ENCODE measurements at regions not wholly inside any gene's neighbourhood (a gene's known extent, or its start where the extent isn't known, plus 50 kb on each side); places are given as distances from the start of the nearest gene placed in this dataset.
"Not testable (repeated sequence)": the region's sequence is repeated elsewhere in the genome, so short reads cannot be mapped to it uniquely, and the experiment has no call there.

DNA sequence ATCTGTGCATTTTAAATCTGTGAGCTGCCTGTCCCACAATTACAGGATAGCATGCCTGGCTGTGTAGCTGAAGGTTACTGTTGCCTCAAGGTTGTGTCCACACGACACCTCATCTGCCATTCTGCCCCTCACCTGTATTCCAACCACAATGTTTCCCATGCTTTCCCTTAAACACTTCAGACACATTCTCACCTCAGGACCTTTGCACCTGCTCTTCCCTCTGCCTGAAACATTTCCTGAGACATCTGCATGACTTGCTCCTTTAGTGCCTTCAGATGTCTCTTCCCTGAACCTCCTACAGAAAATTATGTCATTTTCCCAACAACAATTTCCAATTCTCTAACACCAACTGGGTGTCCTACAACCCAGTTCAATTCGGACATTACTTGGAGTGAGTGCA, 120.4 kb downstream of the ZNF608 start:
- H3K9ac ChIP-seq (ENCODE audit: low read length) = no peak overlapping the region
- no peaks in the 10 kb centered on the region for H3K9me3 ChIP-seq (ENCODE audit: control insufficient read depth, low read length)
- no peak overlapping the region for H3K4me3 ChIP-seq (ENCODE audit: low read length)
- H3K27me3 ChIP-seq (ENCODE audit: control insufficient read depth, insufficient read depth, low read length) = no peaks in the 10 kb centered on the region
- H3K4me1 ChIP-seq (ENCODE audit: control insufficient read depth, insufficient read depth, low read length) = no peaks in the 10 kb centered on the region
- H3K36me3 ChIP-seq (ENCODE audit: control insufficient read depth, insufficient read depth, low read length) = no peaks in the 10 kb centered on the region

DNA sequence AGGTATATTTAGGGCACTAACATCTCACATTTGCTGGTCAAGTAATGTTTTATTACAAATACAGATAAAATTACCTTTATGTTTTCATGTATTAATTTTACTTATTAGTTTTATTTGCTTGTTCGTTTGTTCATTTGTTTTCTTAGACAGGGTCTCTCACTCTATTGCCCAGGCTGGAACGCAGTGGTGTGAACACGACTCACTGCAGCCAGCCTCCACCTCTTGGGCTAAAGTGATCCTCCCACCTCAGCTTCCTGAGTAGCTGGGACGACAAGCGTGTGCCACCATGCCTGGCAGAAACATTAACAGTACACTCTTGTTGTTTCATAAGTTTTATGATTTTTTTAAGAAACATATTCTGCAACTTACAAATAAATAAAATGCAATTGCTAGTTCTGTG, 123.2 kb downstream of the ZNF608 start:
- no peak overlapping the region for H3K4me3 ChIP-seq (ENCODE audit: low read length)
- H3K27me3 ChIP-seq (ENCODE audit: control insufficient read depth, insufficient read depth, low read length) = no peaks in the 10 kb centered on the region
- no peaks in the 10 kb centered on the region for H3K36me3 ChIP-seq (ENCODE audit: control insufficient read depth, insufficient read depth, low read length)
- no peaks in the 10 kb centered on the region for H3K4me1 ChIP-seq (ENCODE audit: control insufficient read depth, insufficient read depth, low read length)
- H3K9ac ChIP-seq (ENCODE audit: low read length) = no peak overlapping the region
- H3K9me3 ChIP-seq (ENCODE audit: control insufficient read depth, low read length) = no peaks in the 10 kb centered on the region

DNA sequence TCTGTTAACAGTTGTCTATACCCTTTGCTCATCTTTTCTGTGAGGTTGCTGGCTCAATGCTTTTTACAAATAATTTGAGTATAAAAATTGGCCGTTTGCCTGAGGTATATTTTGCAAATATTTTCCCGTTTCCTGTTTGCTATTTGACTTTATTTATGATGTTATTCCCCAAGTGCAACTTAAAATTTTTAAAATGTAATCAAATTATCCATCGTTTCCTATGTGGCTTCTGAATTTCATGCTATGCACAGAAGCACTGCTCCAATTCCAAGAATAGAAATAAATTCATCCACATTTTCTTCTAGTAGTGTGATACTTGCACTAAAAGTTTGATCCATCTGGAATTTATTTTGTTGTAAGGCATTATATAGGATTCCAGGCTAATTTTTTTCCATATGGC, 123.6 kb downstream of the ZNF608 start:
- no peaks in the 10 kb centered on the region for H3K4me1 ChIP-seq (ENCODE audit: control insufficient read depth, insufficient read depth, low read length)
- no peaks in the 10 kb centered on the region for H3K27me3 ChIP-seq (ENCODE audit: control insufficient read depth, insufficient read depth, low read length)
- no peaks in the 10 kb centered on the region for H3K9me3 ChIP-seq (ENCODE audit: control insufficient read depth, low read length)
- H3K4me3 ChIP-seq (ENCODE audit: low read length) = no peak overlapping the region
- no peaks in the 10 kb centered on the region for H3K36me3 ChIP-seq (ENCODE audit: control insufficient read depth, insufficient read depth, low read length)
- H3K9ac ChIP-seq (ENCODE audit: low read length) = no peak overlapping the region

DNA sequence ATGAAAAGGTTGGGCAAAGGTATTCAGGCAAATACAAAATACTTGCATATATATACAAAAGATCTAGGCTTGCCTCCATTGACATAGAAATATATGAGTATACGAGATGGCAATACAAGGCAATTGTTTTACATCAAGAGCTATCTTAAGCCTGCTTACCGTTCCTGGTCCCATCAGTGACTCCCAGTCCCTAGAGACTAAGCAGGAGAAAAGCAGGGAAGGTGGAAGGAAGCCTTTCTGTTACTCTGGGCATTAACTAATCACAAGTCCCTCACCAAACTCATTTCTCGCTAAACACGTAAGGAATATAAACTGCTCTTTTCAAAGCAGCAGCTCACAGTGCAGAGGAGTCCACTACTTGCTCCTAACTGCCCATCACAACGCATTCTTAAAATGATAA, 125.2 kb downstream of the ZNF608 start:
- Histone ChIP-seq H3K4me3 (ENCODE audit: low read length) (no peak overlapping the region), H3K9me3 (ENCODE audit: control insufficient read depth, low read length) (no peaks in the 10 kb centered on the region), H3K4me1 (ENCODE audit: control insufficient read depth, insufficient read depth, low read length) (no peaks in the 10 kb centered on the region), H3K27me3 (ENCODE audit: control insufficient read depth, insufficient read depth, low read length) (no peaks in the 10 kb centered on the region), H3K36me3 (ENCODE audit: control insufficient read depth, insufficient read depth, low read length) (no peaks in the 10 kb centered on the region), H3K9ac (ENCODE audit: low read length) (no peak overlapping the region)

DNA sequence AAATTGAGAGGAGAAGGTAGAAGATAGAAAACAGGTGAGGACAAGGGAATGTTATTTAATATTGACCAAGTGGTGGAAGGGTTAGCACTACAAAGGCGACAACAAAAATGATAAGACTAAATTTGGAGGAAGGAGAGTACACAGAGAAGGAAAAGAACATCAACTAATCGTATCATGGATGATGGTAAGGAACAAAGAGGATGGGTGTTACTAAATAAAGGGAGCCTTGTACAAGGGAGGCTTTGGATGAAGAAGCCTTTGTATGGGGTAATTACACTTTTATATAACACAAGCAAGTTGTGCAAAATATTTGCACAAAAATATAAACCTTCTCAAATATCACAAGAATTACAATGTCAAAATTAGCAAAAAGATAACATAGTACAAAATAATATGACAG, 125.7 kb downstream of the ZNF608 start:
- Histone ChIP-seq H3K36me3 (ENCODE audit: control insufficient read depth, insufficient read depth, low read length) (no peaks in the 10 kb centered on the region), H3K9ac (ENCODE audit: low read length) (no peak overlapping the region), H3K27me3 (ENCODE audit: control insufficient read depth, insufficient read depth, low read length) (no peaks in the 10 kb centered on the region), H3K9me3 (ENCODE audit: control insufficient read depth, low read length) (no peaks in the 10 kb centered on the region), H3K4me1 (ENCODE audit: control insufficient read depth, insufficient read depth, low read length) (no peaks in the 10 kb centered on the region), H3K4me3 (ENCODE audit: low read length) (no peak overlapping the region)

DNA sequence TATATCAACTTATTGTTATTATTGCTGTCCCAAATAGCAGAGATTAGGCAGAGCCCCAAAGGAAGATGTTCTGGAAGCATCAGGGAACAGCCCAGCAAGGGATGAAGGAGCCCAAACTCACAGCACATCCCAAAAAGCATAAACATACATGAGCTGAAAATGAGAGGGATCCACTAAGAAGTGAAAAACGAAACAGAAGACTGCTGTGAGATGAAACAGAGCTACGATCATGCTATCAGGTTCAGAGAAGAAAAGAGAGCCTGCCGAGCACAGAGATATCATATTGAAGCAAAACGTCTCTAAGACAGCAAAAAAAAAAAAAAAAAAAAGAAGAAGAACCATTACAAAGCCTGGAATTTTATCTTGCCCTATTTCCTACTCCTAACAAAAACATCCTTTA, 127.3 kb downstream of the ZNF608 start:
- no peaks in the 10 kb centered on the region for H3K27me3 ChIP-seq (ENCODE audit: control insufficient read depth, insufficient read depth, low read length)
- H3K4me1 ChIP-seq (ENCODE audit: control insufficient read depth, insufficient read depth, low read length) = no peaks in the 10 kb centered on the region
- no peaks in the 10 kb centered on the region for H3K9me3 ChIP-seq (ENCODE audit: control insufficient read depth, low read length)
- no peak overlapping the region for H3K9ac ChIP-seq (ENCODE audit: low read length)
- no peak overlapping the region for H3K4me3 ChIP-seq (ENCODE audit: low read length)
- no peaks in the 10 kb centered on the region for H3K36me3 ChIP-seq (ENCODE audit: control insufficient read depth, insufficient read depth, low read length)

DNA sequence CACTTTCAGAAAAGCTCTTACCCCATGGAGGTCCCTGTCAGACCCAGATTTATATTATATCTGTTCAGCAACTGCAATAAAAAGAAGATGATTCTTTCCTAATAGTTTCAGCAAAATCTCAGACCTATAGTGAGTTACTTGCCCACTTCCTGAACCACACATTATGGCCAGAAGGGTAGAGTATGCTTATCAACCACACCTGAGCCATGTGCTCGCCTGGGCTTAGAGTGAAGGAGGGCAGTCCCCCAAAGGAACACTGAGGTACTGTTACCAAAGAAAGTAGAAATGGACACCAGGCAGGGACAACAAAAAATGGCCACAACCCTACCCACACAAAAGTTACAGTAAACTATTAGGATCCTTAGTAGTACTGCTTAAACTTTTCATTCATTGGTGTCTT, 128.7 kb downstream of the ZNF608 start:
- Histone ChIP-seq H3K27me3 (ENCODE audit: control insufficient read depth, insufficient read depth, low read length) (no peaks in the 10 kb centered on the region), H3K4me1 (ENCODE audit: control insufficient read depth, insufficient read depth, low read length) (no peaks in the 10 kb centered on the region), H3K9ac (ENCODE audit: low read length) (no peak overlapping the region), H3K9me3 (ENCODE audit: control insufficient read depth, low read length) (no peaks in the 10 kb centered on the region), H3K36me3 (ENCODE audit: control insufficient read depth, insufficient read depth, low read length) (no peaks in the 10 kb centered on the region), H3K4me3 (ENCODE audit: low read length) (no peak overlapping the region)

DNA sequence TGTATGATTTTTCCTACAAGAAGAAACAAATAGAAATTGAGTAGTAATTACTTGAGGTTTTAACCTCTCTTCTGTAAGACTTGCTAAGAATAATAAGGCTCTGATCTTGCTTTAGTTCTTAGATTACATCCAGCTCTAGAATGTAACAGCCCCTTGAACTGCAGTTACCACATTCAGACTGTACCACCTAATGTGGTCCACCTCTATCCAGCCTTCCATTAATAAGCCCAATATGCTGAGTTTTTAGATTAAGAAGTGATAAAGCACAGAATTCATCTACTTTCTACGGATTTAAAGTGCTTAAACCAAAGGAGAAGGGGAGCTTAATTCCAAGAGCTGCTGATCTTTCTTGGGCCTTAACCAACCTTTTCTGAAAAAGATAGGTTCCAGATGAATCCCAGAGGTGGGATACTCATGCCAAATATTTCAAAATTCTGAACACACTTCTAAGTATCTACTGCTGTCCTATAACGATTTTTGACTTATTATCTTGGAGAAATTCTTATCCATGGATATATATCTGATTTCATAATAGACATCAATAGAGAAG, 131.5 kb downstream of the ZNF608 start:
- Histone ChIP-seq H3K4me3 (ENCODE audit: low read length) (no peak overlapping the region), H3K4me1 (ENCODE audit: control insufficient read depth, insufficient read depth, low read length) (no peaks in the 10 kb centered on the region), H3K9ac (ENCODE audit: low read length) (no peak overlapping the region), H3K9me3 (ENCODE audit: control insufficient read depth, low read length) (no peaks in the 10 kb centered on the region), H3K36me3 (ENCODE audit: control insufficient read depth, insufficient read depth, low read length) (no peaks in the 10 kb centered on the region), H3K27me3 (ENCODE audit: control insufficient read depth, insufficient read depth, low read length) (no peaks in the 10 kb centered on the region)

DNA sequence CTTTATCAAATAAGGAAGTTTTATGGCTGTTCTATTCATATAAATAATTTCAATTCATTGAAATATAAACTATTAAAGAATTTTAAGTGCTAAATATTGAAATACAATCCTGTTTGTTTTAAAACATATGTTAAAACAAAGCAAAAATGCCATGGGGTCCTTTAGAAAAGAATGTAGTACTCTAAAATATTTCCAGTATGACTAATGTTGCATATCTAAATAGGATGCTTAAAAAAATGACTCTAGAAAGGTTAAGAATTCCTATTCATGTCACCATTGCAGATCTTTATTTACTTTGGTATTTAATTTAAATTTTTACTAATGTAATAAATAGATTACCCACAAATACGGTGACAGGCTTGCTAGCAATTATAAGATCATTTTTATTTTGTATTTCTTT, 132.3 kb downstream of the ZNF608 start:
- no peaks in the 10 kb centered on the region for H3K36me3 ChIP-seq (ENCODE audit: control insufficient read depth, insufficient read depth, low read length)
- no peaks in the 10 kb centered on the region for H3K27me3 ChIP-seq (ENCODE audit: control insufficient read depth, insufficient read depth, low read length)
- H3K4me3 ChIP-seq (ENCODE audit: low read length) = no peak overlapping the region
- H3K9ac ChIP-seq (ENCODE audit: low read length) = no peak overlapping the region
- no peaks in the 10 kb centered on the region for H3K4me1 ChIP-seq (ENCODE audit: control insufficient read depth, insufficient read depth, low read length)
- H3K9me3 ChIP-seq (ENCODE audit: control insufficient read depth, low read length) = no peaks in the 10 kb centered on the region

DNA sequence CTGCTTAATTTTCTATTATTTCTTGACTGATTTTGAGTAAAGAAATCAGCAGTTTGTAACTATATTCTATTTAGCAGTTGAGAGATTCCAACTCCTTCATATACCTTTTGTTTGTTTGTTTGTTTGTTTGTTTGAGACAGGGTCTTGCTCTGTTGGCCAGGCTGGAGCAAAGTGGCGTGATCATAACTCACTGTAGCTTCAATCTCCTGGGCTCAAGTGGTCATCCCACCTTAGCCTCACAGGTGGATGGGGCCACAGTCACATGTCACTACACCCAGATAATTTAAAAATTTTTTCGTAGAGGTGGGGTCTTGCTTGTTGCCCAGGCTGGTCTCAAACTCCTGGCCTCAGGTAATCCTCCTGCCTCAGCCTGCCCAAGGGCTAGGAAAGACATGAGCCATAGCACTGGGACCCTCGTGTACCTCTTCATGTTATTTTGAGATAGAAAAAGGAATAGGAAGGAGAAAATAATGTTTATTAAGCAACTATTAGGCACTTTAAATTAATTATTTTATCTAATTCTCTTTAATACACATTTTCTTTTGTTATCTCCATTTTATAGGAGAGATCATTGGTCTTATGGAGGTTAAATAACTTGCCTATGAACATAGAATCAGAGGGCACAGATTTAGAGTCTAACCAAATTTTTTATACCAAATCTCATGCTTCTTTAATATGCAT, 133.0 kb downstream of the ZNF608 start:
- Histone ChIP-seq H3K4me1 (ENCODE audit: control insufficient read depth, insufficient read depth, low read length) (no peaks in the 10 kb centered on the region), H3K27me3 (ENCODE audit: control insufficient read depth, insufficient read depth, low read length) (no peaks in the 10 kb centered on the region), H3K4me3 (ENCODE audit: low read length) (no peak overlapping the region), H3K9me3 (ENCODE audit: control insufficient read depth, low read length) (no peaks in the 10 kb centered on the region), H3K36me3 (ENCODE audit: control insufficient read depth, insufficient read depth, low read length) (no peaks in the 10 kb centered on the region), H3K9ac (ENCODE audit: low read length) (no peak overlapping the region)

DNA sequence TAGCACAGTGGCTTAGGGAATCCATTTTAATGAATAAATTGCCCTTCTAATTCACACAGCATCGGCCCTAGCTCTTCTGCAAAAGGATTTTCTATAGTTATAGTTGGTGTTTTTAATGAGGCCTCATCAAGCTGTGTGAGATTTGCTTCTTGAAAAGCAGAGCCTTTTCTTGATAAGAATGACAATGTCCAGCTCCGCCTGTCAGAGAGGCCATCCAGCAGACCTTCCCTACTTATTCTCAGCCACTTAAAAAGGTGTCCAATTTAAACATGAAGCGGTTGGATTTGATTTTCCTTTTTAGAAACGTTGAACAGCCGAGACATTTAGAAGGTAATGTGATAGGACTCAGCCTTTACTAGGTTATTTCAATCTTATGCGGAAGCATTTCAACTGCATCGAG, 134.4 kb downstream of the ZNF608 start:
- Histone ChIP-seq H3K9ac (ENCODE audit: low read length) (no peak overlapping the region), H3K4me1 (ENCODE audit: control insufficient read depth, insufficient read depth, low read length) (no peaks in the 10 kb centered on the region), H3K36me3 (ENCODE audit: control insufficient read depth, insufficient read depth, low read length) (no peaks in the 10 kb centered on the region), H3K9me3 (ENCODE audit: control insufficient read depth, low read length) (no peaks in the 10 kb centered on the region), H3K27me3 (ENCODE audit: control insufficient read depth, insufficient read depth, low read length) (no peaks in the 10 kb centered on the region), H3K4me3 (ENCODE audit: low read length) (no peak overlapping the region)

DNA sequence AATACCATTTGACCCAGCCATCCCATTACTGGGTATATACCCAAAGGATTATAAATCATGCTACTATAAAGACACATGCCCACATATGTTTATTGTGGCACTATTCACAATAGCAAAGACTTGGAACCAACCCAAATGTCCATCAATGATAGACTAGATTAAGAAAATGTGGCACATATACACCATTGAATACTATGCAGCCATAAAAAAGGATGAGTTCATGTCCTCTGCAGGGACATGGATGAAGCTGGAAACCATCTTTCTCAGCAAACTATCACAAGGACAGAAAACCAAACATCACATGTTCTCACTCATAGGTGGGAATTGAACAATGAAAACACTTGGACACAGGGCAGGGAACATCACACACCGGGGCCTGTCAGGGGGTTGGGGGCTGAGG, 135.2 kb downstream of the ZNF608 start:
- not testable (repeated sequence) for H3K36me3 ChIP-seq (ENCODE audit: control insufficient read depth, insufficient read depth, low read length); H3K27me3 ChIP-seq (ENCODE audit: control insufficient read depth, insufficient read depth, low read length); H3K9me3 ChIP-seq (ENCODE audit: control insufficient read depth, low read length); H3K4me3 ChIP-seq (ENCODE audit: low read length); H3K4me1 ChIP-seq (ENCODE audit: control insufficient read depth, insufficient read depth, low read length); H3K9ac ChIP-seq (ENCODE audit: low read length)

DNA sequence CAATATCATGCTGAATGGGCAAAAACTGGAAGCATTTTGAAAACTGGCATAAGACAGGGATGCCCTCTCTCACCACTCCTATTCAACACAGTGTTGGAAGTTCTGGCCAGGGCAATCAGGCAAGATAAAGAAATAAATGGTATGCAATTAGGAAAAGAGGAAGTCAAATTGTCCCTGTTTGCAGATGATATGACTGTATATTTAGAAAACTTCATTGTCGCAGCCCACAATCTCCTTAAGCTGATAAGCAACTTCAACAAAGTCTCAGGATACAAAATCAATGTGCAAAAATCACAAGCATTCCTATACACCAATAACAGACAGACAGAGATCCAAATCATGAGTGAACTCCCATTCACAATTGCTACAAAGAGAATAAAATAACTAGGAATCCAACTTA, 136.8 kb downstream of the ZNF608 start:
- H3K9me3 ChIP-seq (ENCODE audit: control insufficient read depth, low read length); H3K4me3 ChIP-seq (ENCODE audit: low read length); H3K36me3 ChIP-seq (ENCODE audit: control insufficient read depth, insufficient read depth, low read length); H3K4me1 ChIP-seq (ENCODE audit: control insufficient read depth, insufficient read depth, low read length); H3K9ac ChIP-seq (ENCODE audit: low read length); H3K27me3 ChIP-seq (ENCODE audit: control insufficient read depth, insufficient read depth, low read length): not testable (repeated sequence)

All from mucosa of stomach (tissue), 1 donor.